Embryonic facial prominence (tissue), 1 donor: ENCODE measurements at regions not wholly inside any gene's neighbourhood (a gene's known extent, or its start where the extent isn't known, plus 50 kb on each side); places are given as distances from the start of the nearest gene placed in this dataset.
"Not testable (repeated sequence)": the region's sequence is repeated elsewhere in the genome, so short reads cannot be mapped to it uniquely, and the experiment has no call there.

Experiments
- DNase-seq: peaks from one replicate; pipeline ENCODE4 v3.0.0-alpha.2; 2016; ENCODE audit errors: extremely low spot score

- no peak for DNase-seq
These were observed 160.8 kb upstream of the APP start for GRCh38 chr21:26331205-26331980.

DNA sequence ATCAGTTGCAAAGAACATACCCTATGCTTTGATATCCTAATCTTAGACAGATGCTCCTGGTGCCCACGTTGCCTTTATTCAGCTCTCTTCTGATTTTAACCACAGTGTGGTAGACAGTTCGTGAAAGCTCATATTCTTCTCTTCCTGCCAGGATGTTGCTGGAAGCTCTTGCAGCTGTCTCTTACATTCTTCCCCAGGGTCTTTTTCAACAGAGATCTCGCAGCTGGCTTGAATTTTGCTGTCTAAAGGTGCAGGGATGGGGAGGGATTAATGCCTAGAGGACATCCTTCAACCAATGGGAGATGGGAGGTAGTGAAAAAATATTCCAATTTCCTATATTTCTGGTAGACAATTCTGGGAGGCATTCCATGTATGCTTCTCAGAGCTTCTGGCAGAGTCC, 150.0 kb upstream of the APP start:
- DNase-seq: no peak

GRCh38 chr21:26307640-26308039, 137.1 kb upstream of the APP start:
- no peak for DNase-seq

GRCh38 chr21:26297851-26298250, 127.3 kb upstream of the APP start:
- DNase-seq: no peak

DNA sequence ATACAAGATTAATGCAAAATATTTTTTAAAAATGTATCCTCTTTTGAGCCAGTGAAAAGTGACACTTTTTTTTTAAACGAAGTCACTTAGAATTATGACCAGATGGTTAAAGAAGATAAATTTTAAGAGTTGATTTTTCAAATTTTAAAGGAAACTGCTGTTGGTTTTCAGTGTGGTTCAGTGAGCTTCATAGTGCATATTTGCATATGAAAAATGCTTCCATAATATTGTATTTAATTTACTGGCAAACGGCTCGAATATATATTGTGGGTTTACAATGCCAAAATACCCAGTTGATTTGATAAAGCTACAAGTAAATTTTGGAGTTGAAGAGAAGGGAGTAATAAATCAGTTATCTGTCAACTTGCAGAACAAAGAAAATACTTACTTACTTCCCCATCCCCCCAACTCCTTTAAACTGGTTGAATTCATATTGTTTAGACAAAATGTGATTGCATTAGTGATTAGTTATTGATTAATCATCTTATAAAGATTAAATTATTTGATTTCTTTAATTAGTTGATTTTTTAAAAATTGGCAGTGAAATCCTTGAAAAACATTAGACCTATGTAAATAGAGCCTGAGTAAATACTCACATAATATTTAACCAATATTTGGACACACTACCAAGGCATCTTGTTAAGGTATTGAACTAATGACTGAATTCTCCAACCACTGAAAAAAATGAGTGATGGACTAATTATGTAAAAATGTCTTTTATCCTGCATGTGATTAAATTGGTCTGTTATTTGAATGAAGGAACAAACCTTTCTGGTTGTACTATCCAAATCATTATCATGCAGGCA, 122.8 kb upstream of the APP start:
- DNase-seq: no peak

DNA sequence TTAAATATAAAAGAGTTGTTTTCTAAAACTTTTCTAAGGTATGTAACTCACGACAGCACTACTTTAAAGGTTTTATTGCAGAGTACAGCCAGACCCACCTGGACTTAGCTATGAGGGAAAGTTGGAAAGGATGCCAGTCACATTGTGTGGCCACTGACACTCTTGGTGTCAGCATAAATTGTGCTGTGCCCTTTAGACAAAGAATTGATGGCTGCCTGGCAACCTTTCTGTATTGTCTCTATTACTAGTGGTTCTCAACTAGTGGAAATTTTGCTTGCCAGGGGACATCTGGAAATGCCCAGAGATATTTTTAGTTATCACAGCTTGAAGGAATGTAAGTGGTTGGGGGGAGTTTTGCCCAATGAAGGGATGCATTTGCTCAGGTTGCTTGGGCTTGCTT, 117.5 kb upstream of the APP start:
- DNase-seq: no peak

GRCh38 chr21:26284531-26284930, 114.0 kb upstream of the APP start:
- DNase-seq: no peak

DNA sequence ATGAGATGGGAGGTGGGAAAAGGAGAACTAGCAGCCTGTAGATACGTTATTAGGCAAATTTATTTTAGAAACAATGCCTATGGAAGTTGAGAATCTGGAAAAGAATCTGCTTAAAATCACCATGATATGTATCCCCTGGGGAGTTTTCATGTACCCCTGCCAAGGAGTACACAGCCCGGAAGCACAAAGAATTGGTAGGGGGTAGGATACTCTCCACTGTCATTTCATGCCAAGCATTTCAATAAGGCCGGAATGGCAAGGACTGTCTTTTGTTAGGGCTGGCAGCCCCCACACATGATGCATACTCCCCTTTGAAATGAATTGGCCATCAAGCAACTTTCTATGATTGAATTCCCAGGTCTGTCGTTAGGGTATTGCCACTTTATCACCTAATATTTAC, 111.5 kb upstream of the APP start:
- DNase-seq: no peak

- no peak for DNase-seq
These were observed 110.9 kb upstream of the APP start for GRCh38 chr21:26281506-26281905.

DNA sequence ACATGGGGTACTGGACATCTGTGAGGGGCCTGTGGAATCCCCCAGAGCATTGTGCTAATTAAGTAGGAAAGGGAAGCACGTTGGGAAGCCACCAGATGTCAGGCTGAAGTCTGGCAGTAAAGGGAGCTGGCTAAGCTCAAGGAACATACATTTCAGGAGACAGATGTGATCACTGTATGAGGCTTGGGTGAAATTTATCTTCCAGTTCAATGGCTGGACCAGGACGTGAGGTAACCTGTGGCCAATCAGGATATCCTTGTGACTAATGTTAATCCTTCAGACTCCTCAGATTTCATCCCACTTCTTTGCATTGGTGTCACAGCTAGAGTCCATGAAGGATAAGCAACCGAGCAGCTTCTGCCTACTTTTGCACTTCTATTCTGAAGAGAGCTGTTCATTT, 110.2 kb upstream of the APP start:
- peak; percentile 7 for DNase-seq

- no peak for DNase-seq
These were observed 109.6 kb upstream of the APP start for GRCh38 chr21:26280148-26280547.

GRCh38 chr21:26275801-26276200, 105.2 kb upstream of the APP start:
- no peak for DNase-seq

- no peak for DNase-seq
These were observed 103.2 kb upstream of the APP start for GRCh38 chr21:26273686-26274313.

DNA sequence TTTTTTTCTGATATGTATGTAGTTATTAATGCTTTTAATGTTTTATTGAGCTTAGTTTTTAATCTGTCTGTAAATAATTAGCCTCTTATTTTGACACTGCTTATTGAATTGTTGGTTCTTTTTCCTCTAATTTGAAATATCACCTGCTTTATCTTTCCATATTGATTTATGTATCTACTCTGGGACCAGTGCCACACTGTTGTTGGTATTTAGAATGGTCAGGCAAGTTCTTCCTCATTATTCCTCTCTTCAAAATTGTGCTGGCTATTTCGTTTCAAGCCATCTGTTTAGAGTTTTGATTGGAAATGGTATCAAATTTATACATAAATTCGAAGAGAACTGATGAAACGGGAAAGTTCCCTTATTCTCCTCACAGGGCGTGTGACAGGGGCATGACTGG, 96.8 kb upstream of the APP start:
- no peak for DNase-seq

DNA sequence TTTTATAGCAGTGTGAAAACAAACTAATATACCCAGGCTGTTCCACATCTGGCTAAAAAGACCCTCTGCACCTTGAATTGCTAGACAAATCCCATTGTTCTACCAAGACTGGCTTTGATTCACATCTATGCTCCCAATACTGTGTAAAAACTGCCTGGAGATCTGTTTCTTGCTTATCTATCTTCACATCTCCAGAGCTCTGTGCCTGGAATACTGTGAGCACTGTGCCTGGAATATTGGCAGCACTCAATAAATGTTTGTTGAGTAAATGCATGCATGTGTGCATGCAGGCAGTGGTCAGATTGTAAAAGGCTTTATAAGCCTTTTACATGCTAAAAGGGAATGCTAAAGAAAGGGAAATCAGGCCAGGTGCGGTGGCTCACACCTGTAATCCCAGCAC, 75.5 kb upstream of the APP start:
- DNase-seq: no peak

DNA sequence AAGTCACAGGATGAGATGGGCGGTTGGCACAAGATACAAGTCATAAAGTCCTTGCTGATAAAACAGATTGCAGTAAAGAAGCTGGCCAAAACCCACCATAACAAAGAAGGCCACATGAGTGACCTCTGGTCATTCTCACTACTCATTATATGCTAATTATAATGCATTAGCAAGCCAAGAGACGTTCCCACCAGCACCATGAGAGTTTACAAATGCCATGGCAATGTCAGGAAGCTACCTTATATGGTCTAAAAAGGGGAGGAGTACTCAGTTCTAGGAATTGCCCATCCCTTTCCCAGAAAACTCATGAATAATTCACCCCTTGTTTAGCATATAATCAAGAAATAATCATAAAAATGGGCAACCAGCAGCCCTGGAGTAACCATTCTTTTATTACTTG, 74.9 kb upstream of the APP start:
- DNase-seq: no peak

GRCh38 chr21:26238646-26239045, 68.1 kb upstream of the APP start:
- DNase-seq: no peak

DNA sequence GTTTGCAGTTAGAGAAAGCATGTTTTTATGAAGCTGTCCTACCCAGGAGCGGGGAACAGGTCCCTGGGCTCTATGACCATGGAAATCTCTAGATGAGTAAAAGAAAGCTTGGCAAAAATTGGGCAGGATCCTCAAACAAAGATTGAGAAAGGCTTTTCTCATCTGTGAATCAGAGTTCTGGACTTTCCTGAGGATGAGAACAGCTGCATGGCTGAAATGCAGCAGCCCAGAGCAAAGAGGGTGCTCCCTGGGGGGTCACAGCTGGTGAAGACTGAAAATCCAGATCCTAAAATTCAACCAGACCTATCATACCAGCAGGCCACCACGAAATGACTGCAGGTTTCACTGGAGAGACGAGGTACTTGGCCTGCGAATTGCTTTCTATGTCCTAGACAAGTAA, 65.7 kb upstream of the APP start:
- no peak for DNase-seq

- DNase-seq: not testable (repeated sequence)
These were observed 62.7 kb upstream of the APP start for GRCh38 chr21:26233297-26233696.

DNA sequence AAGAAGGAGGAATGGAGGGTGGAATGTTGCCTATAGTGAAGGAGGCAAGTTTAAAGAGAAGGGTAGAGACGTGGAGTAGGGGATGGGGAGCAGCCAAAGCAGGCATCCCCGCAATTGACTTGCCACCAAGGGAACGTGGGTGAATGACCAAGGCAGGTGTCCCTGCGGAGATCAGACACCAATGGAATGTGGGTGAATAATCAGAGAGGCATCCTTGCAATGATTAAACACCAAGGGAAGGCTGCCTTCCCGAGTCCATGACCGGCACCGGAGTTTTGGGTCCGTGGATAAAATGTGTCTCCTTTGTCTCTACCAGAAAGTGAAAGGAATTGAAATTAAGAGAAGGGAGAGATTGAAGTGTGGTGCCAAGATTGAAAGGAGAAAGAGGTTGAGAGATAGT, 61.9 kb upstream of the APP start:
- not testable (repeated sequence) for DNase-seq

DNA sequence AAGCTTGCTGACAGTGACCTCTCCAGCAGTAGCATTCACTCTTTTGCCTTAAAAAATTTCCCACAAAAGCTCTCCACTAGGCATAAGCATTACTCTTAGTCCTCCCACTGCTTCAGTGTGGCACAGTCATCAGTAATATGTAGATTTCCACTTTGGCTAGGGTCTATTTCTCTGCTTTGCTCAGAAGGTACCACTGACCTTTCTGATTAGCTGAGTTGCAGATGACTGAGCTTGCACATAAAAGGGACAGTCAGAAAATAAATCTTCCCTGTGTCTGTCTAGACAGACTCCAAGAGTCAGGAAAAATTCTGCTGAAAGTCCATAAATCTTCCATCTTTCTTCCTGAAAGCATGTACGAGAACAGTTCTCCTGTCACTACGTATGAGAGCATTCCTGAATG, 56.6 kb upstream of the APP start:
- no peak for DNase-seq

GRCh38 chr21:26226724-26227123, 56.2 kb upstream of the APP start:
- no peak for DNase-seq

- no peak for DNase-seq
These were observed 54.5 kb upstream of the APP start for GRCh38 chr21:26225046-26225445.
